Fibroblast of lung (primary cell): ENCODE measurements at regions not wholly inside any gene's neighbourhood (a gene's known extent, or its start where the extent isn't known, plus 50 kb on each side); places are given as distances from the start of the nearest gene placed in this dataset.

ENCODE experiments used
- DNase-seq, 2 donors: peaks; one replicate each; pipeline versions ENCODE4 v3.0.0 to v3.0.0-alpha.2; 2010; ENCODE audit warnings: low read depth in 2 of 2
- H2AFZ ChIP-seq: 2 replicates; pipeline ENCODE4 v1.5.1; 2012; ENCODE audit warnings: low read length, control low read depth, inconsistent platforms
- H3K27ac ChIP-seq: 2 replicates; pipeline ENCODE4 v1.5.1; 2011; ENCODE audit warnings: low read length, control low read depth; ENCODE audit not compliant: insufficient read depth
- H3K27me3 ChIP-seq: 2 replicates; pipeline ENCODE4 v1.5.1; 2011; ENCODE audit warnings: mild to moderate bottlenecking, low read length; ENCODE audit not compliant: control insufficient read depth, insufficient read depth
- H3K36me3 ChIP-seq: 2 replicates; pipeline ENCODE4 v1.5.1; 2011; ENCODE audit warnings: low read length; ENCODE audit not compliant: control insufficient read depth, insufficient read depth
- H3K4me1 ChIP-seq: 2 replicates; pipeline ENCODE4 v1.5.1; 2011; ENCODE audit warnings: low read length; ENCODE audit not compliant: control insufficient read depth, insufficient read depth; ENCODE audit errors: extremely low read depth
- H3K4me2 ChIP-seq: 2 replicates; pipeline ENCODE4 v1.5.1; 2011; ENCODE audit warnings: low read length, control low read depth; ENCODE audit not compliant: insufficient read depth; ENCODE audit errors: extremely low read depth
- H3K4me3 ChIP-seq, 4 experiments: fragments of 200-600 bp in 1 of 4; sonication (generic) in 1 of 4; replicated peaks in 1 of 4; 2 replicates each; pipeline ENCODE4 v1.5.1; 2011 to 2016; ENCODE audit warnings: low read length in 4 of 4, low read depth in 3 of 4, mild to moderate bottlenecking in 3 of 4, control low read depth in 2 of 4, inconsistent platforms in 1 of 4, mixed read lengths in 1 of 4; ENCODE audit not compliant: insufficient read depth in 1 of 4; ENCODE audit errors: control extremely low read depth in 1 of 4
- H3K79me2 ChIP-seq: 2 replicates; pipeline ENCODE4 v1.5.1; 2012; ENCODE audit warnings: mild to moderate bottlenecking, low read length, inconsistent platforms; ENCODE audit not compliant: control insufficient read depth, insufficient read depth
- H3K9ac ChIP-seq: 2 replicates; pipeline ENCODE4 v1.5.1; 2011; ENCODE audit warnings: mild to moderate bottlenecking, low read length, control low read depth; ENCODE audit not compliant: insufficient read depth
- H3K9me3 ChIP-seq: 2 replicates; pipeline ENCODE4 v1.5.1; 2012; ENCODE audit warnings: low read depth, low read length; ENCODE audit not compliant: control insufficient read depth, insufficient read depth
- H4K20me1 ChIP-seq: 2 replicates; pipeline ENCODE4 v1.5.1; 2011; ENCODE audit warnings: low read length; ENCODE audit not compliant: control insufficient read depth, insufficient read depth; ENCODE audit errors: extremely low read depth
- CTCF ChIP-seq, 2 donors: IDR thresholded peaks in 1 of 2; conservative IDR thresholded peaks in 1 of 2; 1 replicate in 1 of 2; 2 replicates in 1 of 2; pipeline ENCODE4 v1.5.1; 2011 to 2012; ENCODE audit warnings: low read length in 2 of 2, control low read depth in 1 of 2, inconsistent platforms in 1 of 2, low read depth in 1 of 2, mild to moderate bottlenecking in 1 of 2
- EZH2 ChIP-seq: IDR thresholded peaks from 2 replicates; pipeline ENCODE4 v1.5.1; 2012; ENCODE audit warnings: low read length, control low read depth, mild to moderate bottlenecking; ENCODE audit errors: missing control alignments

GRCh38 chr10:104578671-104579070 is 62.4 kb upstream of the SORCS3 start:
- no peaks in the 10 kb centered on the region for H3K27me3 ChIP-seq
- no peaks in the 10 kb centered on the region for H3K79me2 ChIP-seq
- H2AFZ ChIP-seq = no peak overlapping the region
- no peaks in the 10 kb centered on the region for H3K36me3 ChIP-seq
- no peak overlapping the region for H3K9ac ChIP-seq
- DNase-seq = no peak
- no peak overlapping the region for H3K4me3 ChIP-seq
- H3K27ac ChIP-seq = no peak overlapping the region
- no peaks in the 10 kb centered on the region for H3K9me3 ChIP-seq
- TF ChIP-seq CTCF (conservative IDR thresholded peaks at IDR 0.05 in 1 of 2, IDR thresholded peaks at IDR 0.05 in 1 of 2; ENCODE audit: low read depth in 1 of 2, low read length in 2 of 2) (no peak), EZH2 (no peak)
- H3K4me2 ChIP-seq = no peak overlapping the region
- H4K20me1 ChIP-seq = no peaks in the 10 kb centered on the region
- peaks cover 2% of the 10 kb centered on the region for H3K4me1 ChIP-seq

DNA sequence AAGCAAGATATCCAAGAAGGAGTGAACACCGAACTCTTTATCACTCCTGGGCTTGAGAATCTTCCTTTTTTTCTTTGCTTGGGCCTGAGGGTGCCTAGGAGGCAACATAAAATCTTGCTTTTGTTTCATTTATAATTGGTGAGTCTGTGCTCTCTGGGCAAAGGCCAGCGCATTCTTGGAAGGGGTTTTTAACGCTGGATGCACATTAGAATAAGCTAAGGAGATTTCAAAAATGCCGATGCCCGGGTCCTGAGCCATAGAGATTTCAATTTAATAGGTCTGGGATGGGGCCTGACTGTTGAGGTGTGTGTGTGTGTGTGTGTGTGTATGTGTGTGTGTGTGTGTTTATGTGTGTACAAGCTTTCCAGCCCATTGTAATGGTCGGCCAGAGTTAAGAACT is 62.0 kb upstream of the SORCS3 start:
- Histone ChIP-seq H3K4me2 (no peak overlapping the region), H3K79me2 (no peaks in the 10 kb centered on the region), H2AFZ (no peak overlapping the region), H3K36me3 (no peaks in the 10 kb centered on the region), H3K4me1 (peaks cover 2% of the 10 kb centered on the region), H3K4me3 (no peak overlapping the region), H3K27me3 (no peaks in the 10 kb centered on the region), H3K9ac (no peak overlapping the region), H3K27ac (no peak overlapping the region), H4K20me1 (no peaks in the 10 kb centered on the region), H3K9me3 (no peaks in the 10 kb centered on the region)
- no peak for TF ChIP-seq CTCF (conservative IDR thresholded peaks at IDR 0.05 in 1 of 2, IDR thresholded peaks at IDR 0.05 in 1 of 2; ENCODE audit: low read depth in 1 of 2, low read length in 2 of 2)
- no peak for TF ChIP-seq EZH2
- DNase-seq = no peak

DNA sequence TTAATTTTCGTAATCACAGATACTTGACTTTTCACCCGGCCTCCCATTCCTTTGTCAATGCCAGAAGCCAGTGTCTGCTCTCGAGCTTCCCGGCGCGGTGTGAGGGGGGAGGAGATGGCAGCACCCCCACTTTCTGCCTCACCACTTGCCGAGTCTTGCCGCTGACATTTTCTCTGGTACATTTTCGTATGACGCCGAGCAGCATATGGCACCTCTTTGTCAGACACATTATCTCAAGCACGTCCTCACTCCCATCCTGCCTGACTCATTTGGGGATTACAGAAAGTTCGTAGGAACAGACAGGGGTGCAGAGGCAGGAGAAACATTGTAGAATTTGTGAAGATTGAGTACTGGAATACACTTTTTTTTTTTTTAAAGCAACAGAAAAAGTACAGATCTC is 60.8 kb upstream of the SORCS3 start:
- H4K20me1 ChIP-seq = no peaks in the 10 kb centered on the region
- H3K9me3 ChIP-seq = no peaks in the 10 kb centered on the region
- H3K27ac ChIP-seq = no peak overlapping the region
- no peaks in the 10 kb centered on the region for H3K36me3 ChIP-seq
- no peaks in the 10 kb centered on the region for H3K27me3 ChIP-seq
- H3K4me2 ChIP-seq = peak overlapping the region; percentile 58
- peaks cover 2% of the 10 kb centered on the region for H3K4me1 ChIP-seq
- DNase-seq = peak; percentile 35 to 43
- no peaks in the 10 kb centered on the region for H3K79me2 ChIP-seq
- no peak for TF ChIP-seq CTCF (conservative IDR thresholded peaks at IDR 0.05 in 1 of 2, IDR thresholded peaks at IDR 0.05 in 1 of 2; ENCODE audit: low read depth in 1 of 2, low read length in 2 of 2)
- TF ChIP-seq EZH2 = no peak
- H3K4me3 ChIP-seq = peak overlapping the region in 2 of 4 experiments; percentile 17 to 45
- peak overlapping the region; percentile 60 for H2AFZ ChIP-seq
- H3K9ac ChIP-seq = no peak overlapping the region
